Fibroblast of upper back skin (primary cell): ENCODE measurements at regions not wholly inside any gene's neighbourhood (a gene's known extent, or its start where the extent isn't known, plus 50 kb on each side); places are given as distances from the start of the nearest gene placed in this dataset.
"Not testable (repeated sequence)": the region's sequence is repeated elsewhere in the genome, so short reads cannot be mapped to it uniquely, and the experiment has no call there.

Experiments used
- DNase-seq: peaks from one replicate; pipeline ENCODE4 v3.0.0-alpha.2; 2013

DNA sequence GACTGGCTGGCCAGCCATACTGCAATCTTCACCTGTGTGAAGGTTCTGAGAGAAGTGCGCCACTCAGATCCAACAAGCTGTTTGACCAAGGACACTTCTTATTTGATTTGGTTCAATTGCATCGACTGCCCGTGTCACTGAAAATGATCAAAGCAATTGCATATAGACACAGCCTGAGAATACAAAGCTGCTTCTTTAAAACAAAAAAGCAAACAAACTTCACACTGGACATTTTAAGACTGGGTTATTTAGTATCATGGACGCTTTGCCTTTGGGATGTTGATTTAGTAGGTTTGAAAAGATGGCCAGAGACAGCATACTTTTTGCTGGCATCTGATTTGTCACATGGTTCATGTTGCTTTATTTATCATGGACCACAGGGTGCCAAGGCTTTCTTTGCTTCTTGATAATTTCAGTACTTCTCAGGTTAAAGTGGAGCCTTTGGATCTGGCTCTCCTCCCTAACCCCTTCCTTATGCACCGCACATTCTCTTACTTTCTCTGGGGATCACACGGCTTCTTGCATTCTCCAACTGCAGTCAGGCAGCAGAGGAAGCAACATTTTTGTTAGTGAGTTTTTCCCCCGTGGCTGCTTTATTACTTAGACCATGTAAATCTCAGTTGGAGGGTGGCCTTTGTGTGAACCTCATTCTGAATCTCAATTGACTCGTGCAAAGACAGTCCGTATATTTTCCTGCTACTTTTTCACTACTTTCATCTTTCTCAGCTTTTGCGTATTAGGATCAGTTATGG is 151.0 kb downstream of the CD47 start:
- no peak for DNase-seq

DNA sequence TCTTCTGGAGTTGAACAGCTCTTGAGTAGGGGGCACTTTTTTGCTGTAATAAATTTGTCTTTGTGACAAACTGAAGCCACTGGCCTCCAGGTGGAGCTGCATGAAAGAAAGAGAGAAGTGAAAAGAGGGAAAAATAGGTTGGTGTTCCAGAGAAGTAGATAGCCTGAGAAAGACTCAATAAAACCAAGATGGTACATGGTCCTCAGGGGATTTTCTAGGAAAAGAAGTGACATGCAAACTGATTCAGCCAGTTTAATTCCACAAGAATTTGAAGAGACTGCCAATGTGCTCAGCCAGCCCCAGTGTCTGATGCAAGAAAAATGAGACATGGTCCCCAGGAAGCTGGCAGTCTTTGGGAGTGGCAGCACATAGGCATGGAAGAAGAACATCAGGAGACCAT is 152.7 kb downstream of the CD47 start:
- DNase-seq = peak; percentile 56

DNA sequence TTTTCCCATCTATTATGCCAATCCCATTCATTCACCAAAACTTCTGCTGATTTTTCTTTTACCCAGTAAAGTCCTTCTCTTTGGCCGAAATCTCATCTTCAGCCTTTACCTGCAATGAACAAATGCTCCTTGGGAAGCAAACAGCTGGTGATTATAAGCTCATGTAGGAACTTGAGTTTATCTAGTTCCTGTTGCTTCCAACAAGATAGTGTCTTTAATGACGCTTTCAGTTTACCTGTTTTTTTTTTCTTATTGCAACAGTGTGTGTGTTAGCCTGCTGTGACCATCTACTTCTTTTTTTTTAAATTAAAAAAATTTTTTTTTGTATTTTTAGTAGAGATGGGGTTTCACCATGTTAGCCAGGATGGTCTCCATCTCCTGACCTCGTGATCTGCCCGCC is 156.0 kb downstream of the CD47 start:
- DNase-seq = no peak

DNA sequence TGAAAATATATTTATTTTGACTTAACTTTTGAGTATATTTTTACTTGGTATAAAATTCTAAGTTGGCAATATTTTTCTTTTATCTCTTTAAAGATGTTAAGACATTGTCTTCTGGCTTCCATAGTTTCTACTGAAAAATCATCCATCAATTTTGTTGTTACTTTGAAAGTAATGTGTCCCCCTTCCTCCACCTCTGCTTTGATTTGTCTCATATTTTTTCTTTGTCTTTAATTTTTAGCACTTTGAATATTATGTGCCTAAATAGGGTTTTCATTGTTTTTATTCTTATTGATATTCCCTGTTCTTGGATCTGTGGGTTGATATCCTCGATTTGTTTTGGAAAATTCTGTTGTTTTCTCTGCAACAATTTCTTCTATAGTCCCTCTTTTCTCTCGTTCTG is 157.4 kb downstream of the CD47 start:
- no peak for DNase-seq

DNA sequence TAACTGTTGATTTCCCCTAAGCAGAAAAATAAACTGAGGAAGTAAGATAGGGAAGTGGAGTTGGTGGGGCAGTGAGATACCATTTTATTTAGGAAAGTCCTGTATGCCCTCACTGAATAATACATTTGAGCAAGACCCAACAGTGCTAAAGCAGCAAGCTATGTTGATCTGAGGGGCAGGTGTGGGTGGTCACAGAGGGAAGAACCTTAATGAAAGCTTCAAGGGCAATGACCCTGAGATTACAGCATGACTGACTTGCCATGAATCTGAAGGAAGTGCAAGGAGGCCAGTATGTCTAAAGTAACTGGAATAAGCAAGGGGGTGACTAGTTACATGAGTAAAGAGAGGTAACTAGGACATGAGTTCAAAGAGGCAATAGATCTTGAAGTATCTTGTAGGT is 159.5 kb downstream of the CD47 start:
- DNase-seq = no peak

DNA sequence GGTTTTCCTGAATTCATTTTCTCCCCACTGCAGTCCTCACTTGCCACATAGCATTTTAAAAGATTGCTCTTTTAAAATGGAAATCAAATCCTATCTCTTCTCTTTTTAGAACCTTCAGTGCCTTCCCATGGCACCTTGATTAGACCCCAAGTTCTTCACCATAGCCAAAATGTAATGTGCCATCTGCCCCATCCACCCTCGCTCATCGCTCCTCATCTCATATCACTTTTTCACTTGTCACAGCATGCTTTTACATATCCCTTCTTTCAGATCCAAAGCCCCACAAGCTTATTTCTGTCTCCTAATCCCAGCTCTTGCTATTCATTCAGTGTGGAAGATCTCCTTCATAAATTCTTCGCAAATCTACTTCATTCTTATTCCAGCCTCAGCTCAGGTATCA is 161.7 kb downstream of the CD47 start:
- DNase-seq = no peak

DNA sequence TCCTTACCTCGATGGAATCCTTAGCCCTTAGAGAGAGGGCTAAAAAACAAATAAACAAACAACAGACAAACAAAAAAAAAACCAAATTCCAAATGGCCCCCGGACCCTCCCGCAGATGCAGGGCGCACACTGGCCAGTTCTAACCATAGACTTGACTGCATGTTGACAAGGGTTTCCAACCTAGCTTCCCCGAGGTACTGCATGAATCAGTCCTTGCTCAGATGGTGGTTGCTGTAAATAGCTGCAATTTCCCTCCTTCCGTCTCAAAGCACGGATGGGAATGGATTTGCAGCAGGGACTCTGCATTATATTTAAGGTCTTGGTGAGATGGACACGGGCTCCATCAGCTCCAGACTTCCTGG is 162.8 kb downstream of the CD47 start:
- peak; percentile 41 for DNase-seq

DNA sequence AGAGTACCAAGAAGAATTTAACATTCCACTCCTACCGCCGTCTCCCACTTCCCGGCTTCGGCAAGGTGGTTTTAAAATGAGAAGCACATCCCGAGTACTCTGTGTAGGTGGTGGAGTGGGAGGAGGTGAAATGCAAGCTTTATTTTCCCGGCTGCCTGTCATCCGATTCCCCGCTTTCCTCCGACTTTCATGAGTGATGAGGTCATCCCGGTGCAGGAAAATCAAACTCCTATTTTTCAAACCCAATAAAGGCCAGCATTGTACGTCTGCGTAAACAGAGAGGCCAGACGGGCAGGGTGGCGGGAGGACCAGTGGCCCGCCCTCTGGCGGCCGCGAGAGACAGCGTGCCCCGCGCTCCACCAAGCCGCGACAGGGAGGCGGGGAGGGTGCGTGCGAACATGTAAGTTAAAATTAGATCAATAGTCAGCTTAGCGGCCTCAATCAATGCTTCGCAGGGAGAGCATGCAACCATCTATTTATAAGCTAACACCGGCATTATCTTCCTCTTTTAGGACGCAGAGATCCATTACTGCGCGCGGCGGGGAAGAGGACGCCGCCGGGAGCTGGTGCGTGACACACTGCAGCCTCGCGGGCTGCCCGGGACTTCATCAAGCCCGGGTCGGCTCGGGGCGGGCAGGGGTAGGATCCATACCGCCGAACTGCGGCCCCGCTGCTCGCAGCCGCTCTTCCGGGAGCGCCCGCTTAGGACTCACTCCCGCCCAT is 163.3 kb downstream of the CD47 start:
- peak; percentile 62 for DNase-seq

DNA sequence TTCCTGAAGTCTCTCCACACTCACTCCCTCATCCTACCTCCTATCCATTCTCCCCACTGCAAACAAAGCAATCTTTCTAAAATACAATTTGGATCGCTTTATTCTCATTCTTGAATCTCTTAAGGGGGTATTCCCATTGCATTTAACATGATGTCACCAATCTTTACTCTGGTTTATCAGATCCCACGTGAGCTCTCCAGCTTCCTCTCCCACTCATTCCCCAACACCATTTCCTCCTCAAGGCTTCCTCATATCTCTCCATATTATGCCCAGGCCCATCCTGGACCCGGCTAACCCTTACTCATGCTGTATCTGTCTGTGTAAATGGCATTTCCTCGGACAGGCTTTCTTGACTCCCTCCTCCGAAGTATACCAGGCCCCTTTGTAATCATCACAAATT is 165.0 kb downstream of the CD47 start:
- DNase-seq = no peak

DNA sequence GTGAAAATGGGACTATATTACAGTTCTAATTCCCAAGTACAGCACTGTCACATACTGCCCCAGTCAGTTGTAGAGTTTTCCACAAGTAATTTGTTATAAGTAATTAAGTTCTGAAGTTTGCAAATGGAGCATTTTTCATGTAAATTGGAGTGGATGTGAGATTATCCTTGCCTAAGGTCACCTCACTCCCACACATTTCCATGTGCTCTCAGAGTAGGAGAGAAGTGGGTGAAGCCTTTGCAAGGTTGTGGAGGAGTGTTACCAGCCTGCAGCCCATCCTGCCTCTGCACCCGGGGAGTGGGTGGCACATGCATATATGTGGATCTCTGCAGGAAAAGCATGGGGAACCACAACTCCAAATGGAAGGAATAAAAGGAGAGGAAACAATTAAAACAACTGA is 169.8 kb downstream of the CD47 start:
- DNase-seq = no peak

DNA sequence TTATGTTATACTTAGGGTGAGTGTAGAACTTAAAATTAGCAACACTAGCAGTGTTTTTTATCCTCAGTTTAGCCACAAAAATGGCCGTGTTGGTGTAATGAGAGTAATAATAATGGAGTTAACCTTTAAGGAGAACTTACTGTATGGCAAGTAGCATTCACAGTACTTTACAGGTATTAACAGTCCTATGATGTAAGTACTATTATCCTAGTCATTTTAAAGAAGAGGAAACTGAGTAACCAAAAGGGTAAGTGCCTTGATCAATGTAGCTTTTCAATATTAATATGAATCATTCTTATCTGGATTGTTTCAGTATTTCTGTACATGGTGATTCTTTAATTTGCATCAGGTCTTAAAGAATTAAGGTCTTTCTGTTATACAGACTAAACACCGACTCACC is 170.3 kb downstream of the CD47 start:
- DNase-seq = no peak

DNA sequence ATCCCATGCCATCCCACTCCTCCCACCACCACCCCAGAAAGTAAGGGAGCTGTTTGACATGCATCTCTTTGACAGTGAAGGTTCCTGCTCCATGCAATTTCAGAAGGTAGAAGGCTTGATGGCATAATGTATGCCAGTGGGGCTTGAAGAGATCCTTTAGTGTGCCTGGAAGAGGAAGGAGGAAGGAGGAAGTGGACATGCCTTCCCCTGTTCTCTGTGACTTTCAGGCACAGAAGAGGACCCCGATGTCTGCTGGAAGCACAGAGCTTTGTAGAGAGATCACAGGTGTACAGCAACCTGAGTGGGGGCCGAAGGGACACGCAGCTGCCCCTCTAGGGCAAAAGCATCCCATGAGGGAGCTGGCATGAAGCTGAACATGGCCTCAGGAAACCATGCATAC is 171.6 kb downstream of the CD47 start:
- no peak for DNase-seq

DNA sequence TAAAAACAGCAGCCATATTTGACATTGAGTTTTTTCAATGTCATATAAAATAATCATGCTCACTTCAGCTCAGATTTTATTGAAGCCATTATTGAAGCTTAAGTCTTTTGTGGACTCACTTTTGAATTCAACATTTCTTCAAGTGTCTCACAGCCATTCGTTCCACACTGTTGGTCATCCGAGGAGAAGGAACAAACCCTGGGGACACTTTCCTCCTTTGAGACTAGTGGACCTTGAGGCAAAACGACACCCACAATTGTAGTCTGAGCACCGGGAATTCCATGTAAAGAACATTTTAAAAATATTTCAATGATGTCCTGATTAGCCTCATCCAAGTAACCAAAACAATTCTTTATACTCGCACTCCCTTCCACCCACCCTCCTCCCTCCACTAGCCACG is 174.7 kb downstream of the CD47 start:
- no peak for DNase-seq

DNA sequence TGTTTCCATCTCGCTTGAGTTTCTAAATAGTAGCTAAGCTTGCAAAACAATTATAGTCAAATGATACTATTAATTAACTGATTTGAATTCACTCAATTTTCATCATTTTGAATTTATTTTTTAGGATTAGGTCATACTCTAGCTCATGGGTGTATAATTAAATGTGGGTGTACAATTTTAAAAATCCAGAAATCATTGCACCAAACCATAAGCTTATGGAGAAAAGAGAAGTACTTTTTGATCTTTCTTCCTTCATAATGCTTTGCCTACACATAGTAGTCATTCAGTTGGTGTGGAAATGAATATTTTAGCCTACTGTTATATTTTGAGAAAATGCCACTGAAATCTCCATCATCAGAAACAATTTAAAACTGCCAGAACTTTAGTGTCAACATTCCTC is 175.1 kb downstream of the CD47 start:
- no peak for DNase-seq

DNA sequence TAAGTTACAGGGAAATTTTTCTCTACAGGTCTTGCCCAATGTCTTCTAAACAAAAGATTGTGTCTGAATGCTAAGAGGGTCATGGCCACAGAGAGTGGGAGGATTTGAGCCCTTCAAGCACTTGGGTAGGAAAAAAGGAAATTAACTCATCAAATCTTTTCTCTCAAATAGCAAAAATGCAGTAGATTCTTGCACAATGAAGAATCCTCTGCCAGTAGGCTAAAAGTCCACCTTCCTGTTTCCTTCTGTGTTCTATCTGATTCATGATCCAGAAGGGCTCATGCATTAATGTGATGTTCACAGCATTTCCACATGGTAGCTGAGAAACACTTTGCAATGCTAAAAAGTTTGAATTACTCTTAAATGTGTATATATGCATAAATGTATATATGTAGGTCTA is 177.1 kb downstream of the CD47 start:
- DNase-seq = peak; percentile 10

DNA sequence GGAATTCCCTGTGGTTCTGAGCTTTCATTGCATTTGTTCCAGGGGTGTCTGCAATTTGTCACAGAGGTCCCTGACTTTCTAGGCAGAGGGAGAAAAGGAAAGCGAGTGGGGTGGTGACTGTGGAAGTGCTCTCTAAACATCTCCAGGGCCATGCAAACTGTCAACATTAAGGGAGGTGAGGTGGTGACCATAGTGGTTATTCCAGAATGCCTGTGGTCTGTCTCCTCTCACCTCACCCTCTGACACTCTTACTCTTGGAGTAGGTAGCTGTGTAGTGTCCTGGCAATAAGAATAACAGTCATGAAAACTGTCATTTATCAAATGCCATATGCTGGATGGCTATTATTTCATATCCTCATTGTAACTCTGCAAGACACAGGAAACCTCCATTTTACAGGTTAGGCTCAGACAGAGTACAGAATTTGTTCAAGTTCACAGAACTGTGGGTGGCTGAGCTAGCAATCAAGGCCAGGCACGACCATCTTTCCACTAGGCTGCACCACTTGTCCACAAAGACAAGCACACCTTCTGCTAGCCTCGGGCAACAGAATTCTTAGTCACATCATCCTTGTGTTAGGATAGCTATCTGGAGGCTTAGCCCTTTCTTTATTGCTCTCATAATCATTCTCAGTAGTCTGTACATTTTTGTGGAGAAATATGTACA is 179.4 kb downstream of the CD47 start:
- no peak for DNase-seq

DNA sequence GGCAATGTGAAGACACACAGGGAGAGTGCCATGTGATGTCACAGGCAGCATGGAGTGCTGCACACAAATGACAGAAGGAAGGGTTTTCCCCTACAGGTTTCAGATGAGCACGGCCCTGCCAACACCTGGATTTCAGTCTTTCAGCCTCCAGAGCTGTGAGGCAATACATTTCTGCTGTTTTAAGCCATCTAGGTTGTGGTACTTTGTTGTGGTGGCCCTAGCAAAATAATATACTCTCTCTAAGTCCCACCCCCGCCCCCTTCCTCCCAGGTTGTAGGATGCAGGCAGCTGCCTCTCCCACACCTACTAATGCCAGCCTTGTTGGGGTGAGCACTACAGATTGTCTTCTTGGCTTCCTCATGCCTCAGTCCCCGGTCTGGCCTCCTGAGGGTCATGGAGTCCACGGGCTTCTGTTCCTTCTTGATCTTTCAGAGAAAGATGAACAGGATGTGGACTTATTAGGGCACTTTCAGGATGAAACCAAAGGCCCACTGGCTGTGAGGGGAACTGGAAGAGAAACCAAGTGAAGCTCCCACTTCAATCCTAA is 180.0 kb downstream of the CD47 start:
- DNase-seq = no peak

DNA sequence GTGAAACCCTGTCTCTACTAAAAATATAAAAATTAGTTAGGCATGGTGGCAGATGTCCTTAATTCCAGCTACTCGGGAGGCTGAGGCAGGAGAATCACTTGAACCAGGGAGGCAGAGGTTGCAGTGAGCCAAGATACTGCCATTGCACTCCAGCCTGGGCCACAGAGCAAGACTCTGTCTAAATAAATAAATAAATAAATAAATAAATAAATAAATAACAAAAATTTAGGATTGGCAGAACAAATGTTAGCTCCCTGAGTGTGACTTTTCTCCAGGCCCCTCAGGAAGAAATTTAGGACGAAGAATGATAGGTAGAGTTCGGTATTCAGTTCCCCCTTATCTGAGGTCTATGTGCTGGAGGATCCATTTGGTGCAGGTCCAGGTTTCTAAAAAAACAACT is 181.2 kb downstream of the CD47 start:
- not testable (repeated sequence) for DNase-seq

DNA sequence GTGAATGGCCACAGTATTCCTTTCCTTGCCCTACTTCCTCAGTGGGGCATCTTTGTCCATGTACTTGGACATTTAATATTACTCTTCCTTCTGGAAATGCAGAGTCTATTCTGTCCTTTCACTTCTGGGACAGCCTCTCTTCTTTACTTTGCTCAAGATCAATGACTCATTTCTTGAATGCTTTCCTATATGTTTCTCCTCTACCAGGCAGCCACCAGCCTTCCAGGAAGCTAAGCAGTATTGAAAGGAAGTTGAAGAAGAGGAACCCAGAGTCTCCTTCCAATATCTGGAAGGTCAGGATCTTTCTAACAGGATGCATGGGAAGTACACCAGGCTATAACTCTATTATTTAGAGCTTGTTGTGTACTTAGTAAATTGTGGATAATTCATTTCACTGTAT is 182.8 kb downstream of the CD47 start:
- DNase-seq = no peak

DNA sequence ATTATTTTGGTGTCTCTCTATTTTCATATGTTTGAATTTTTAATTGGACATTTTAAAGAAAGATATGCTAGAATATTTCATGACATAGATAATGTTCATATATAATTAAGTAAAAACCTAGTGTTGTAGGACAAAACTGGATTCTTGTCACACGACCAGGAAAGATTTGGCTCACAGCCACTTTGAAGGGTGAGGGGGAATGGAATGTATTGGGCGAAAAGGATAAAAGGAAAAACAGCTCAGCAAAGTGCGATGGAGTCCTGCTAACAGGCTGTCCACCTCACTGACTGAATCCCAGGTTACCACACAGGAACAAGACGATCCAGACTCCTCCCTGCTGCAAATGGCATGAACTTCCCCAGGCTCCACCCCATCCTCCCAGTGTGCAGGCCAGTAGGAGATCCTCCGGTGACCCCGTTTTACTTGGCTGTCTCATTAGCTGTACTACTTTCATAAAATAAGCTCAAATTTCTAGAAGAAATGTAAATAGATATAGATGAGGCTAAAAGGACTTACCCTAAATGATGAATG is 186.2 kb downstream of the CD47 start:
- DNase-seq = peak; percentile 14

DNA sequence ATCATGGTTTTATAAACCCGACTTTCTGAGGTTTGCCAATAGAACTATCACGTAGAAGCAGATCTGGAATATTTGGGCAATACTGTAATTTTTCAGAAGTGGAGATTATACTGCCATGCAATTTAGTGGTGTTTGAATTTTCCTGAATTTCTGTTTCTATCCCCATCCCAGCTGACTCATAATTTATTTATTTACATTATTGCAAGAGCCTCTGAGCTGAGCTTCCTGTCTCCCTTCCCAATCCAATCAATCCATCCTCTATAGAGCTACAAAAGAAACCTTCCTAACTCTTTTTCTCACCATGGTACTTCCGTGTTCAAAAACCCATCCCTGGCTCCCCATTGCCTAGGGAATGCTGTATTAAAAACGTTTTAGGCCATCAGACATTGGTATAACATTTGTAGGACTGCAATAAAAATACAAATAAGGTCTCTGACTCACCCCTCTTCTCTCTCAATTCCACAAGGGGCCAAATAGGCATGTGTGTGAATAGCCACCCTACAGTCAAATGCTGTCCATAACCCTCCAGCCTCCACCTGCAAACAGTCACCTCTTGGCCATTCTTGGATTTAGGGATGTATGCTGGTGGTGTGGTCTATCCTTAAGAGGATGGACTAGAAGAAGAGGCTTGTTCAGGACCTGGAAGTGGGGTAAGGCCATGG is 190.7 kb downstream of the CD47 start:
- DNase-seq = peak; percentile 15

DNA sequence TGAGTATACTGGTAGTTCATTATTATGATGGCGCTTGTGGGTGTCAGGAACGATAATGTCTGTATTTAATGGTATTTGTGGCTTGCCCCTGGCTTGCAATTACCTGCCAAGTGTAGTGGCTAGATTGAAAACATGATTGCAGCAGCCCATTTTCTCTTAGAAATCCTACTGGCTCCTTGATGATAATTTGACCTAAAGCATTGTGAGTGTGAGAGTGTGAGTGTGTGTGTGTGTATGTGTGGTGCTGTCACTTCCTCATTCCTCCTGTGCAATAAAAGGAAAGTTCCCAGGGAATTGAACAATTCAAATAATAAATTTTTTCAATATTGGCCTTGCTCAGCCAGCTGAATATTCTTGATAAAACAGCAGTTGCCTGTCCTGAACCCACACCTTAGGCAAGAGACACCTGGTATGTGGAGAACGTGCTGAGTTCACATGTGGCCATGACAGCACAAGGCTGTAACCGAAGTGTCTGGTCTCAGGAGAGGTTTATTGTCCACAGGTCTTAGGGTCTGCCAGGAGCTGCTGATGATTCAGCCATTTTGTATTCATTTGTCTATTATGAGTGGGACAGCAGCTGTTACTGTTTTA is 193.3 kb downstream of the CD47 start:
- peak; percentile 62 for DNase-seq

DNA sequence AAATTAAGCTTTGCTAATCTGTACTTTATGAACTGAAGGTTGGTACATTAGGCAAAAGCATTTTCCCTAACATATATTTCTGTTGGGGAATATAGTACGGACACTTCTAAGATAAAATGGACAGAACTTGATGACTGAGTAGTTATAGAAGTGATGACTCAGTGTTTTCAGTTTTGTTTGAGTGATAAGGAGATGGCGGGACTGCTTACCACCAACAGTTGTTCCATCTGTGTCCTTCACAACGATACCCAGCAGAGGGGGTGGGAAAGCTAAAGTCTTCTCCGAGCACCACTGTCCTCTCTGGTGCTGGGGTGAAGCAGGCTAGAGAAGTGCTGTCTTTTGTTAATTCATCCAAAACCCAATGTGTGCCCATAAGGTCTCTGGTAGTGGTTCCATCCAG is 195.8 kb downstream of the CD47 start:
- DNase-seq = no peak
